A549 (cell line): ENCODE measurements at regions not wholly inside any gene's neighbourhood (a gene's known extent, or its start where the extent isn't known, plus 50 kb on each side); places are given as distances from the start of the nearest gene placed in this dataset.
A peak's percentile ranks its signal among the peaks of the same experiment; 100 is the strongest.

Experiments
- ATAC-seq, 2 experiments: fragments of 200-7000 bp in 1 of 2; fragments of >200 bp in 1 of 2; cut with Nextera tagmentation in 1 of 2; cut with Tn5 transposase in 1 of 2; 3 replicates each; pipeline versions ENCODE4 v1.8.0 to v1.9.1; 2018 to 2020; ENCODE audit warnings: mild to moderate bottlenecking in 1 of 2, moderate library complexity in 1 of 2
- CTCF ChIA-PET: fragments of 300-600 bp; sonication (Branson Sonifier 250); formaldehyde crosslinking; extraction: SDS; loops from one replicate; lab custom pipeline; 2021; ENCODE audit warnings: antibody characterized with exemption, inconsistent platforms; lab: Yijun Ruan, JAX
- POLR2A ChIA-PET: fragments of 350-600 bp; formaldehyde crosslinking; extraction: SDS; loops from one replicate; lab custom pipeline; 2021; ENCODE audit warnings: antibody characterized with exemption, inconsistent platforms; lab: Yijun Ruan, JAX
- DNase-seq, 2 experiments: peaks; one replicate each; pipeline versions ENCODE4 v3.0.0 to v3.0.0-alpha.2; 2011 to 2016; ENCODE audit warnings: low read depth in 1 of 2, low spot score in 1 of 2
- FAIRE-seq: peaks from 2 replicates; lab custom pipeline; 2011; peaks lifted over from hg19 to GRCh38; lab: Jason Lieb, UNC
- H3K27ac ChIP-seq, 2 experiments: fragments of >200 bp; sonication (Bioruptor Twin); formaldehyde crosslinking; 3 replicates each; pipeline ENCODE4 v1.5.1; 2016 to 2017
- H3K4me1 ChIP-seq: fragments of >200 bp; sonication (Bioruptor Twin); formaldehyde crosslinking; 3 replicates; pipeline ENCODE4 v1.6.1; 2016
- H3K4me2 ChIP-seq: fragments of >200 bp; sonication (Bioruptor Twin); formaldehyde crosslinking; 3 replicates; pipeline ENCODE4 v1.6.1; 2016
- H3K4me3 ChIP-seq: fragments of >200 bp; sonication (Bioruptor Twin); formaldehyde crosslinking; 3 replicates; pipeline ENCODE4 v1.5.1; 2016
- H3K9me3 ChIP-seq: fragments of >200 bp; sonication (Bioruptor Twin); formaldehyde crosslinking; 3 replicates; pipeline ENCODE4 v1.6.1; 2016
- CBX2 ChIP-seq: fragments of 200-600 bp; sonication (generic); IDR thresholded peaks from 2 replicates; pipeline ENCODE4 v1.6.1; 2016; ENCODE audit warnings: low read depth, mild to moderate bottlenecking, borderline replicate concordance
- CBX8 ChIP-seq: fragments of 200-600 bp; sonication (generic); IDR thresholded peaks from 2 replicates; pipeline ENCODE4 v1.6.1; 2016
- CEBPB ChIP-seq, 2 experiments: fragments of >200 bp in 1 of 2; sonication (Bioruptor Twin) in 1 of 2; formaldehyde crosslinking in 1 of 2; IDR thresholded peaks; 2 replicates each; pipeline ENCODE4 v1.6.1; 2012 to 2016
- EP300 ChIP-seq, 2 experiments: fragments of >200 bp; sonication (Bioruptor Twin); formaldehyde crosslinking; IDR thresholded peaks; 2 replicates in 1 of 2; 3 replicates in 1 of 2; pipeline ENCODE4 v1.6.1; 2016 to 2017
- FOSL2 ChIP-seq, 2 experiments: fragments of 450-650 bp in 1 of 2; fragments of >200 bp in 1 of 2; sonication (Bioruptor Twin) in 1 of 2; formaldehyde crosslinking; IDR thresholded peaks; 2 replicates each; pipeline versions ENCODE4 v1.5.0 to v1.6.1; 2016 to 2020; ENCODE audit warnings: mild to moderate bottlenecking in 1 of 2, moderate library complexity in 1 of 2
- FOXS1 ChIP-seq: fragments of 250-450 bp; sonication (Bioruptor Pico); IDR thresholded peaks from 2 replicates; pipeline ENCODE4 v1.5.0; 2020; ENCODE audit warnings: mild to moderate bottlenecking, moderate library complexity
- GATA3 ChIP-seq: IDR thresholded peaks from 2 replicates; pipeline ENCODE4 v1.6.1; 2012; ENCODE audit warnings: borderline replicate concordance
- HEYL ChIP-seq: fragments of 250-450 bp; sonication (Bioruptor Pico); IDR thresholded peaks from 2 replicates; pipeline ENCODE4 v1.8.0; 2021; ENCODE audit warnings: mild to moderate bottlenecking, moderate library complexity
- HOXB5 ChIP-seq: fragments of 250-450 bp; sonication (Bioruptor Pico); IDR thresholded peaks from 2 replicates; pipeline ENCODE4 v1.5.0; 2020; ENCODE audit warnings: mild to moderate bottlenecking, moderate library complexity
- JUNB ChIP-seq: fragments of >200 bp; sonication (Bioruptor Twin); formaldehyde crosslinking; IDR thresholded peaks from 2 replicates; pipeline ENCODE4 v1.6.1; 2016
- KDM1A ChIP-seq: fragments of 200-600 bp; sonication (generic); IDR thresholded peaks from 2 replicates; pipeline ENCODE4 v1.6.1; 2016; ENCODE audit warnings: low read depth, mild to moderate bottlenecking
- MAFK ChIP-seq: fragments of 450-650 bp; IDR thresholded peaks from 2 replicates; pipeline ENCODE4 v1.6.1; 2014; ENCODE audit not compliant: partially characterized antibody
- NFE2L2 ChIP-seq: fragments of 150-350 bp; conservative IDR thresholded peaks from 2 replicates; pipeline ENCODE4 v1.6.1; 2014; ENCODE audit warnings: low read length
- NPAS2 ChIP-seq: fragments of 250-450 bp; sonication (Bioruptor Pico); IDR thresholded peaks from 2 replicates; pipeline ENCODE4 v1.8.0; 2022; ENCODE audit warnings: mild to moderate bottlenecking, moderate library complexity, borderline replicate concordance
- PBX3 ChIP-seq: IDR thresholded peaks from 2 replicates; pipeline ENCODE4 v1.6.1; 2012
- PHF8 ChIP-seq: fragments of 200-600 bp; sonication (generic); IDR thresholded peaks from 2 replicates; pipeline ENCODE4 v1.6.1; 2016; ENCODE audit warnings: low read depth, mild to moderate bottlenecking, antibody characterized with exemption, moderate library complexity, borderline replicate concordance
- POLR2AphosphoS2 ChIP-seq: conservative IDR thresholded peaks from 2 replicates; pipeline ENCODE4 v1.6.1; 2012; ENCODE audit warnings: low read length, improper control_type of control experiment, inconsistent platforms
- RARB ChIP-seq: fragments of 250-450 bp; sonication (Bioruptor Pico); IDR thresholded peaks from 2 replicates; pipeline ENCODE4 v1.8.0; 2021; ENCODE audit warnings: mild to moderate bottlenecking, moderate library complexity
- RNF2 ChIP-seq: fragments of 200-600 bp; sonication (generic); IDR thresholded peaks from 2 replicates; pipeline ENCODE4 v1.6.1; 2016; ENCODE audit warnings: low read depth, mild to moderate bottlenecking, antibody characterized with exemption, moderate library complexity, borderline replicate concordance
- TFCP2L1 ChIP-seq: fragments of 250-450 bp; sonication (Bioruptor Pico); IDR thresholded peaks from 2 replicates; pipeline ENCODE4 v1.5.0; 2021; ENCODE audit warnings: mild to moderate bottlenecking
- TP53 ChIP-seq: fragments of 250-450 bp; sonication (Bioruptor Pico); IDR thresholded peaks from 2 replicates; pipeline ENCODE4 v1.5.0; 2021; ENCODE audit warnings: mild to moderate bottlenecking, moderate library complexity
- ZC3H11A ChIP-seq: fragments of 450-650 bp; IDR thresholded peaks from 2 replicates; pipeline ENCODE4 v1.6.1; 2014; ENCODE audit warnings: antibody characterized with exemption, mild to moderate bottlenecking
- ZNF302 ChIP-seq: fragments of 250-450 bp; sonication (Bioruptor Pico); IDR thresholded peaks from 2 replicates; pipeline ENCODE4 v1.9.0; 2021; ENCODE audit warnings: inconsistent platforms, mild to moderate bottlenecking, moderate library complexity
- WGBS: methylation state at CpG from one replicate; pipeline ENCODE4 v1.1.6; 2017; ENCODE audit errors: missing lambda C conversion rate; 5-methylcytosine and 5-hydroxymethylcytosine counted together
- TF ChIP-seq, protein P1 (sequence below): fragments of >200 bp; sonication (Bioruptor Twin); formaldehyde crosslinking; IDR thresholded peaks from 3 replicates; pipeline ENCODE4 v1.6.1; 2016
- TF ChIP-seq, protein P2 (sequence below): fragments of 150-350 bp; IDR thresholded peaks from 2 replicates; pipeline ENCODE4 v1.6.1; 2014; ENCODE audit warnings: low read depth, mild to moderate bottlenecking, low read length
- TF ChIP-seq, protein P3 (sequence below): IDR thresholded peaks from 2 replicates; pipeline ENCODE4 v1.6.1; 2012

DNA sequence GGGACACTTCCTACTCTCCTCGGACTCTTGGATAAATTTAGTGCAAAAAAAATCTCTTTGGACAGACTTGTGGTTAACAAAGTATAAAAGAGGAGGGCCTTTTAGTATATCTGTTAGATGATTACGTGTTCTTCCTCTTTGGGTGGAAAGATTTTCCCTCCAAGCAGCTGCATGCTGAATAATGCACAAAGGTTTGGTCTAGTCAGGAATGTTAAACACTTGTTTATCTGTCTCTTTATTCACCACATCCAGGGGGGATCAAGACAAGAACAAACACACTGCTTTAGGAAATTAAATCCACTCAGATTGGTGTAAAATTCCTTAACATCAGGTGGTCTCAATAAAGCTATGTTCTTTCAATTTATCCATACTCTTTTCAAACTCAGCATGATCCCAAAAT, 260.9 kb upstream of the CHD6 start:
- no peak overlapping the region for H3K4me2 ChIP-seq
- H3K27ac ChIP-seq = no peak overlapping the region
- no peak for FAIRE-seq
- no peak for ATAC-seq
- POLR2A ChIA-PET = no interaction called here
- no peak for DNase-seq
- H3K4me3 ChIP-seq = no peak overlapping the region
- WGBS = 2% methylated on average over 2 of the region's 2 CpGs
- CTCF ChIA-PET = interaction anchor here (1.0 kb wide), 1 partner anchor 11 kb away, joined by 3 read pairs; no protein-coding TSS in a partner anchor
- H3K4me1 ChIP-seq = no peaks in the 10 kb centered on the region
- no peak for TF ChIP-seq CEBPB (IDR thresholded peaks at IDR 0.05)
- no peak for TF ChIP-seq NPAS2 (CRISPR knock-in tag)
- no peak for TF ChIP-seq CBX2
- TF ChIP-seq JUNB = no peak
- H3K9me3 ChIP-seq = no peaks in the 10 kb centered on the region

GRCh38 chr20:41877911-41878310, 259.7 kb upstream of the CHD6 start:
- Histone ChIP-seq H3K4me2 (no peak overlapping the region), H3K4me3 (no peak overlapping the region), H3K4me1 (no peaks in the 10 kb centered on the region), H3K27ac (no peak overlapping the region), H3K9me3 (no peaks in the 10 kb centered on the region)
- TF ChIP-seq EP300 (IDR thresholded peaks at IDR 0.05) (no peak), MAFK (no peak), KDM1A (no peak), GATA3 (no peak), POLR2AphosphoS2 (no peak), FOSL2 (IDR thresholded peaks at IDR 0.05) (no peak), FOSL2 (CRISPR knock-in tag; IDR thresholded peaks at IDR 0.05) (no peak), PHF8 (no peak)
- CTCF ChIA-PET = no interaction called here
- FAIRE-seq = no peak
- no peak for DNase-seq
- 22% methylated on average over 4 of the region's 4 CpGs for WGBS
- no peak for ATAC-seq
- POLR2A ChIA-PET = no interaction called here

DNA sequence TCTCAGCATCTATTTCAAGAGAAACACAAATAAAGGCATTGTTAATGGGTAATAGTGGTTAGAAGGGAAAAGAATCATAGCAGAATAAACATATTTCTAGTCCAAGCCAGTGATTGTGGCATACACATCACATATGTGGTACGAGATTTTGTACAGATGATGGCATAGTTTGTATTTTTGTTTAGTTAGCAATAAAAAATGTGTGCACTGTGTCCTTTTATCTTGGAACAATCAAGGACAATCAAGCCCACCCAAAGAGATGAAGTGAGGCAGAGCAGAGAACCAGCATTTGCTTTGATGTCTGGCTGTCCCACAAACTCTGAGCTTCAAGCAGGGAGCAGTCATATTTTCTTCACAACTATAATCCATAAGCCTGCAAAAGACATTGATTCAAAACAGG, 256.5 kb upstream of the CHD6 start:
- ChIA-PET CTCF (interaction anchor here (1.4 kb wide), 1 partner anchor 137 kb away, joined by 4 read pairs; no protein-coding TSS in a partner anchor), POLR2A (no interaction called here)
- no peak overlapping the region for H3K27ac ChIP-seq

DNA sequence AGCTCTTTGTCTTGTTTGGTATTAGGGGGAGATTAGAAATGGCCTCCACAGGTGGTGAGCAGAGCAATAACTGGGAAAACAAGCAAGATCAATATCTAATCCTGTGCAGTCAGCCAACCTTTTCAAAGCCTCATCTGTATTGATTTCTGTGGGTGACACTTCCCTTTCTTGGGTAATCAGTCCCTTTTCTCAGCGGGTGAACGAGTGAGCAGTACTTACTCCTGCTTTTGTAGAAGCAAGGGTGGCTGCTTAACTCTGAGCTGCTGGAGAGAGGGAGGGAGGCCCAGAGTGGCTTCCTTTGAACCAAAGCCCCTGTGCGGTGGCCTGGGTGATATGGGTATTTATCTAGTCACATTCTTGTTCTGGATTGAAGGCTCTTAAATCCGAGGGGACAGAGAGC, 254.8 kb upstream of the CHD6 start:
- Histone ChIP-seq H3K4me2 (no peak overlapping the region), H3K4me3 (no peak overlapping the region), H3K4me1 (no peaks in the 10 kb centered on the region), H3K27ac (no peak overlapping the region), H3K9me3 (no peaks in the 10 kb centered on the region)
- WGBS = 0% methylated on average over 3 of the region's 4 CpGs
- DNase-seq = no peak
- no peak for ATAC-seq
- ChIA-PET CTCF (no interaction called here), POLR2A (no interaction called here)
- no peak for FAIRE-seq
- TF ChIP-seq HEYL (CRISPR knock-in tag) (no peak), FOXS1 (CRISPR knock-in tag) (no peak), CBX8 (no peak), TFCP2L1 (no peak), POLR2AphosphoS2 (no peak), HOXB5 (CRISPR knock-in tag) (no peak), PBX3 (no peak), TP53 (no peak), RARB (CRISPR knock-in tag) (no peak), GATA3 (no peak), JUNB (no peak), CEBPB (IDR thresholded peaks at IDR 0.05) (no peak), RNF2 (no peak), ZC3H11A (no peak), EP300 (IDR thresholded peaks at IDR 0.05) (no peak)
- TF ChIP-seq, protein P1, sequence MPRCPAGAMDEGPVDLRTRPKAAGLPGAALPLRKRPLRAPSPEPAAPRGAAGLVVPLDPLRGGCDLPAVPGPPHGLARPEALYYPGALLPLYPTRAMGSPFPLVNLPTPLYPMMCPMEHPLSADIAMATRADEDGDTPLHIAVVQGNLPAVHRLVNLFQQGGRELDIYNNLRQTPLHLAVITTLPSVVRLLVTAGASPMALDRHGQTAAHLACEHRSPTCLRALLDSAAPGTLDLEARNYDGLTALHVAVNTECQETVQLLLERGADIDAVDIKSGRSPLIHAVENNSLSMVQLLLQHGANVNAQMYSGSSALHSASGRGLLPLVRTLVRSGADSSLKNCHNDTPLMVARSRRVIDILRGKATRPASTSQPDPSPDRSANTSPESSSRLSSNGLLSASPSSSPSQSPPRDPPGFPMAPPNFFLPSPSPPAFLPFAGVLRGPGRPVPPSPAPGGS = no peak
- TF ChIP-seq, protein P2, sequence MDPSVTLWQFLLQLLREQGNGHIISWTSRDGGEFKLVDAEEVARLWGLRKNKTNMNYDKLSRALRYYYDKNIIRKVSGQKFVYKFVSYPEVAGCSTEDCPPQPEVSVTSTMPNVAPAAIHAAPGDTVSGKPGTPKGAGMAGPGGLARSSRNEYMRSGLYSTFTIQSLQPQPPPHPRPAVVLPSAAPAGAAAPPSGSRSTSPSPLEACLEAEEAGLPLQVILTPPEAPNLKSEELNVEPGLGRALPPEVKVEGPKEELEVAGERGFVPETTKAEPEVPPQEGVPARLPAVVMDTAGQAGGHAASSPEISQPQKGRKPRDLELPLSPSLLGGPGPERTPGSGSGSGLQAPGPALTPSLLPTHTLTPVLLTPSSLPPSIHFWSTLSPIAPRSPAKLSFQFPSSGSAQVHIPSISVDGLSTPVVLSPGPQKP = no peak
- TF ChIP-seq, protein P3, sequence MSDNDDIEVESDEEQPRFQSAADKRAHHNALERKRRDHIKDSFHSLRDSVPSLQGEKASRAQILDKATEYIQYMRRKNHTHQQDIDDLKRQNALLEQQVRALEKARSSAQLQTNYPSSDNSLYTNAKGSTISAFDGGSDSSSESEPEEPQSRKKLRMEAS = no peak

More for the DNA sequence above, 256.5 kb upstream of the CHD6 start:
- H3K4me3 ChIP-seq = no peak overlapping the region
- 0% methylated on average over 1 of the region's 1 CpG for WGBS
- no peaks in the 10 kb centered on the region for H3K9me3 ChIP-seq
- FAIRE-seq (no peak), DNase-seq (no peak), ATAC-seq (no peak)
- no peaks in the 10 kb centered on the region for H3K4me1 ChIP-seq
- H3K4me2 ChIP-seq = no peak overlapping the region
- TF ChIP-seq NFE2L2 (no peak), MAFK (peak; percentile 35), ZNF302 (CRISPR knock-in tag) (no peak)
